B cell (primary cell): ENCODE measurements at regions not wholly inside any gene's neighbourhood (a gene's known extent, or its start where the extent isn't known, plus 50 kb on each side); places are given as distances from the start of the nearest gene placed in this dataset.

ENCODE experiments used
- ATAC-seq: fragments of 200-7000 bp; cut with Tn5 transposase; one replicate; pipeline ENCODE4 v1.10.0; 2021; ENCODE audit warnings: low read depth, mild to moderate bottlenecking, moderate number of reproducible peaks, moderate library complexity
- CTCF ChIA-PET: fragments of 350-600 bp; sonication (Branson Sonifier 250); formaldehyde crosslinking; loops from one replicate; lab custom pipeline; 2021; ENCODE audit warnings: antibody characterized with exemption, inconsistent platforms; lab: Charles Lee
- POLR2A ChIA-PET: fragments of 350-600 bp; sonication (Branson Sonifier 250); formaldehyde crosslinking; loops from one replicate; lab custom pipeline; 2021; ENCODE audit warnings: antibody characterized with exemption; lab: Charles Lee
- DNase-seq: peaks from one replicate; pipeline ENCODE4 v3.0.0; 2013
- H2AFZ ChIP-seq: 2 replicates; pipeline ENCODE4 v1.6.1; 2012; ENCODE audit warnings: mild to moderate bottlenecking, low read depth, low read length; ENCODE audit not compliant: insufficient read depth, poor library complexity, severe bottlenecking
- H3K27ac ChIP-seq, 2 donors: 1 replicate in 1 of 2; 2 replicates in 1 of 2; pipeline ENCODE4 v1.5.1; 2012 to 2013; ENCODE audit warnings: low read length in 2 of 2, mild to moderate bottlenecking in 2 of 2, moderate library complexity in 1 of 2
- H3K27me3 ChIP-seq, 4 experiments: fragments of 200-600 bp in 1 of 4; sonication (generic) in 1 of 4; replicated peaks in 1 of 4; 1 replicate in 2 of 4; 2 replicates in 2 of 4; pipeline versions ENCODE4 v1.6.1 to v1.7.0; 2013 to 2016; ENCODE audit warnings: low read length in 3 of 4, mild to moderate bottlenecking in 2 of 4, mixed read lengths in 1 of 4, moderate library complexity in 1 of 4; ENCODE audit not compliant: insufficient read depth in 4 of 4, control insufficient read depth in 3 of 4; ENCODE audit errors: control extremely low read depth in 1 of 4
- H3K36me3 ChIP-seq, 2 experiments: replicated peaks in 1 of 2; 1 replicate in 1 of 2; 2 replicates in 1 of 2; pipeline versions ENCODE4 v1.6.1 to v1.7.1; 2013; ENCODE audit warnings: low read length in 1 of 2; ENCODE audit not compliant: insufficient read depth in 2 of 2, control insufficient read depth in 1 of 2; ENCODE audit errors: control extremely low read depth in 1 of 2, extremely low read depth in 1 of 2
- H3K4me1 ChIP-seq, 2 donors: fragments of 200-600 bp in 1 of 2; sonication (generic) in 1 of 2; 1 replicate in 1 of 2; 2 replicates in 1 of 2; pipeline versions ENCODE4 v1.5.1 to v1.6.1; 2013 to 2017; ENCODE audit warnings: low read length in 2 of 2; ENCODE audit not compliant: control insufficient read depth in 2 of 2, insufficient read depth in 2 of 2
- H3K4me2 ChIP-seq: replicated peaks from 2 replicates; pipeline ENCODE3; 2012; ENCODE audit warnings: mild to moderate bottlenecking, low read depth, low read length; ENCODE audit not compliant: poor library complexity, severe bottlenecking
- H3K4me3 ChIP-seq, 5 experiments: fragments of 200-600 bp in 1 of 5; sonication (generic) in 1 of 5; 1 replicate in 3 of 5; 2 replicates in 2 of 5; pipeline versions ENCODE4 v1.5.1 to v1.7.0; 2011 to 2016; ENCODE audit warnings: low read length in 4 of 5, mild to moderate bottlenecking in 4 of 5, low read depth in 2 of 5, control low read depth in 1 of 5, moderate library complexity in 1 of 5; ENCODE audit not compliant: insufficient read depth in 1 of 5; ENCODE audit errors: control extremely low read depth in 1 of 5, extremely low read depth in 1 of 5
- H3K79me2 ChIP-seq: fragments of 200-600 bp; sonication (generic); one replicate; pipeline ENCODE4 v1.6.0; 2016; ENCODE audit warnings: low read length; ENCODE audit not compliant: control insufficient read depth, insufficient read depth
- H3K9ac ChIP-seq: fragments of 200-600 bp; sonication (generic); 2 replicates; pipeline ENCODE4 v1.6.1; 2017; ENCODE audit warnings: mild to moderate bottlenecking, low read length, moderate library complexity
- H3K9me3 ChIP-seq, 3 donors: one replicate each; pipeline versions ENCODE4 v1.6.1 to v1.7.1; 2013; ENCODE audit warnings: low read length in 2 of 3; ENCODE audit not compliant: control insufficient read depth in 2 of 3, insufficient read depth in 1 of 3; ENCODE audit errors: control extremely low read depth in 1 of 3
- H4K20me1 ChIP-seq: 2 replicates; pipeline ENCODE4 v1.6.0; 2012; ENCODE audit warnings: mild to moderate bottlenecking, low read length; ENCODE audit not compliant: insufficient read depth, control insufficient read depth, poor library complexity, severe bottlenecking
- H3K27ac Mint-ChIP-seq: one replicate; pipeline ENCODE4 v1.8.0; 2021; ENCODE audit warnings: mixed read lengths
- H3K27me3 Mint-ChIP-seq: one replicate; pipeline ENCODE4 v1.8.0; 2021; ENCODE audit warnings: mixed read lengths
- H3K4me1 Mint-ChIP-seq: one replicate; pipeline ENCODE4 v1.8.0; 2021; ENCODE audit warnings: mixed read lengths
- H3K4me3 Mint-ChIP-seq: one replicate; pipeline ENCODE4 v1.8.0; 2021; ENCODE audit warnings: mixed read lengths
- H3K9me3 Mint-ChIP-seq: one replicate; pipeline ENCODE4 v1.8.0; 2022; ENCODE audit warnings: mixed read lengths; ENCODE audit not compliant: insufficient read depth
- CTCF ChIP-seq: fragments of 200-600 bp; IDR thresholded peaks from one replicate; pipeline ENCODE4 v1.8.0; 2022; ENCODE audit warnings: antibody characterized with exemption, mild to moderate bottlenecking
- EZH2 ChIP-seq: IDR thresholded peaks from 2 replicates; pipeline ENCODE4 v1.6.1; 2012; ENCODE audit warnings: borderline replicate concordance, low read depth, mild to moderate bottlenecking, moderate library complexity, low read length; ENCODE audit not compliant: insufficient read depth, poor library complexity, severe bottlenecking
- WGBS: methylation state at CpG from one replicate; pipeline ENCODE4 v1.1.5; 2013; ENCODE audit warnings: missing lambda C conversion rate; ENCODE audit not compliant: insufficient coverage; 5-methylcytosine and 5-hydroxymethylcytosine counted together
- intact Hi-C: fragments of 100-400 bp; cut with micrococcal nuclease; formaldehyde crosslinking; loops from one replicate; pipeline ENCODE4 v1.10.0; 2022

- H3K27ac ChIP-seq, result no peak overlapping the region
- no peaks in the 10 kb centered on the region for H3K36me3 ChIP-seq
- WGBS, result 96% methylated on average over 2 of the region's 2 CpGs
- no peak for TF ChIP-seq CTCF
- no peak for TF ChIP-seq EZH2
- Mint-ChIP-seq H3K9me3 (no peaks in the 10 kb centered on the region), H3K4me3 (no peak overlapping the region), H3K27me3 (peaks cover 49% of the 10 kb centered on the region), H3K27ac (no peak overlapping the region), H3K4me1 (peaks cover 9% of the 10 kb centered on the region)
- no peak for DNase-seq
- no peak overlapping the region for H3K4me2 ChIP-seq
- H3K9me3 ChIP-seq, result no peaks in the 10 kb centered on the region
- CTCF ChIA-PET, result no interaction called here
- POLR2A ChIA-PET, result no interaction called here
- H3K9ac ChIP-seq, result no peak overlapping the region
- H3K27me3 ChIP-seq, result peaks cover 0 to 20% (median 5%) of the 10 kb centered on the region in 4 experiments
- no peak for ATAC-seq
- intact Hi-C loops, result no loop called here
- H3K4me1 ChIP-seq, result peaks cover 0 to 9% of the 10 kb centered on the region in 2 donors
- no peaks in the 10 kb centered on the region for H3K79me2 ChIP-seq
- H3K4me3 ChIP-seq, result no peak overlapping the region
- H2AFZ ChIP-seq, result no peak overlapping the region
- H4K20me1 ChIP-seq, result no peaks in the 10 kb centered on the region
These were observed 449.9 kb downstream of the PREX1 start for GRCh38 chr20:48377940-48378339.

GRCh38 chr20:48375804-48376203, 452.0 kb downstream of the PREX1 start:
- H3K4me1 Mint-ChIP-seq, result peaks cover 9% of the 10 kb centered on the region
- no peak overlapping the region for H2AFZ ChIP-seq
- ATAC-seq (no peak), DNase-seq (no peak)
- H3K27ac Mint-ChIP-seq, result no peak overlapping the region
- no peaks in the 10 kb centered on the region for H3K9me3 Mint-ChIP-seq
- H3K4me3 Mint-ChIP-seq, result no peak overlapping the region
- no peak overlapping the region for H3K9ac ChIP-seq
- intact Hi-C loops, result no loop called here
- peaks cover 0 to 14% (median 5%) of the 10 kb centered on the region in 4 experiments for H3K27me3 ChIP-seq
- H4K20me1 ChIP-seq, result no peaks in the 10 kb centered on the region
- H3K27ac ChIP-seq, result no peak overlapping the region
- H3K4me1 ChIP-seq, result peaks cover 0 to 9% of the 10 kb centered on the region in 2 donors
- TF ChIP-seq CTCF, result no peak
- no peak for TF ChIP-seq EZH2
- ChIA-PET CTCF (no interaction called here), POLR2A (no interaction called here)
- WGBS, result 84% methylated on average over 8 of the region's 8 CpGs
- no peaks in the 10 kb centered on the region for H3K79me2 ChIP-seq
- H3K27me3 Mint-ChIP-seq, result peaks cover 34% of the 10 kb centered on the region
- H3K4me3 ChIP-seq, result no peak overlapping the region
- H3K4me2 ChIP-seq, result no peak overlapping the region
- H3K9me3 ChIP-seq, result peaks cover 0 to 4% (median 0%) of the 10 kb centered on the region in 3 donors
- H3K36me3 ChIP-seq, result no peaks in the 10 kb centered on the region
